Brain microvascular endothelial cell (primary cell): ENCODE measurements at regions not wholly inside any gene's neighbourhood (a gene's known extent, or its start where the extent isn't known, plus 50 kb on each side); places are given as distances from the start of the nearest gene placed in this dataset.

Source experiments
- DNase-seq: peaks from one replicate; pipeline ENCODE4 v3.0.0-alpha.2; 2020
- H3K27ac ChIP-seq: fragments of 250-450 bp; sonication (Bioruptor Pico); 2 replicates; pipeline ENCODE4 v1.5.1; 2020; ENCODE audit warnings: mild to moderate bottlenecking, moderate library complexity
- H3K27me3 ChIP-seq: fragments of 250-450 bp; sonication (Bioruptor Pico); replicated peaks from 2 replicates; pipeline ENCODE4 v1.5.1; 2020; ENCODE audit warnings: mild to moderate bottlenecking
- H3K36me3 ChIP-seq: fragments of 250-450 bp; sonication (Bioruptor Pico); replicated peaks from 2 replicates; pipeline ENCODE4 v1.5.1; 2020; ENCODE audit warnings: mild to moderate bottlenecking
- H3K4me3 ChIP-seq: 2 replicates; pipeline ENCODE4 v1.5.1; 2011; ENCODE audit warnings: low read depth, mild to moderate bottlenecking, control low read depth, low read length, moderate library complexity
- CTCF ChIP-seq: IDR thresholded peaks from 2 replicates; pipeline ENCODE4 v1.5.1; 2011; ENCODE audit warnings: low read depth, mild to moderate bottlenecking, moderate library complexity, low read length, control low read depth, inconsistent platforms; ENCODE audit errors: missing control alignments
- in situ Hi-C: cut with HindIII; loops from 2 replicates; pipeline ENCODE4 v1.10.0; 2017; ENCODE audit warnings: low sequenced_read_pairs, low pct_ligation_motif_present

- no peak overlapping the region for H3K27ac ChIP-seq
- in situ Hi-C loops, result no loop called here
Measured at GRCh38 chr3:87733671-87734367, 325.0 kb downstream of the CGGBP1 start.

GRCh38 chr3:87732294-87732693 lies 326.5 kb downstream of the CGGBP1 start:
- Histone ChIP-seq H3K27me3 (no peaks in the 10 kb centered on the region), H3K4me3 (no peak overlapping the region), H3K27ac (no peak overlapping the region), H3K36me3 (no peaks in the 10 kb centered on the region)
- TF ChIP-seq CTCF, result no peak
- in situ Hi-C loops, result no loop called here
- no peak for DNase-seq

More at GRCh38 chr3:87733671-87734367, 325.0 kb downstream of the CGGBP1 start:
- Histone ChIP-seq H3K4me3 (no peak overlapping the region), H3K36me3 (no peaks in the 10 kb centered on the region), H3K27me3 (no peaks in the 10 kb centered on the region)
- DNase-seq, result no peak
- TF ChIP-seq CTCF, result no peak

- H3K27ac ChIP-seq, result no peak overlapping the region
- no peak overlapping the region for H3K4me3 ChIP-seq
- in situ Hi-C loops, result no loop called here
- no peaks in the 10 kb centered on the region for H3K36me3 ChIP-seq
- TF ChIP-seq CTCF, result no peak
- H3K27me3 ChIP-seq, result no peaks in the 10 kb centered on the region
- DNase-seq, result no peak
Measured at GRCh38 chr3:87727783-87728182, 331.0 kb downstream of the CGGBP1 start.

GRCh38 chr3:87719060-87719459 lies 339.7 kb downstream of the CGGBP1 start:
- no peak for DNase-seq
- H3K36me3 ChIP-seq, result no peaks in the 10 kb centered on the region
- in situ Hi-C loops, result no loop called here
- no peak for TF ChIP-seq CTCF
- no peak overlapping the region for H3K27ac ChIP-seq
- no peak overlapping the region for H3K4me3 ChIP-seq
- H3K27me3 ChIP-seq, result no peaks in the 10 kb centered on the region

- Histone ChIP-seq H3K36me3 (no peaks in the 10 kb centered on the region), H3K27ac (no peak overlapping the region), H3K27me3 (no peaks in the 10 kb centered on the region), H3K4me3 (no peak overlapping the region)
- no peak for DNase-seq
- in situ Hi-C loops, result no loop called here
- no peak for TF ChIP-seq CTCF
Measured at GRCh38 chr3:87710511-87710910, 348.3 kb downstream of the CGGBP1 start.

- Histone ChIP-seq H3K27ac (no peak overlapping the region), H3K36me3 (no peaks in the 10 kb centered on the region), H3K4me3 (no peak overlapping the region), H3K27me3 (no peaks in the 10 kb centered on the region)
- no peak for TF ChIP-seq CTCF
- no peak for DNase-seq
- in situ Hi-C loops, result no loop called here
Measured at GRCh38 chr3:87710028-87710427, 348.8 kb downstream of the CGGBP1 start.
